ENCODE measurements at regions not wholly inside any gene's neighbourhood (a gene's known extent, or its start where the extent isn't known, plus 50 kb on each side); places are given as distances from the start of the nearest gene placed in this dataset.

DNA sequence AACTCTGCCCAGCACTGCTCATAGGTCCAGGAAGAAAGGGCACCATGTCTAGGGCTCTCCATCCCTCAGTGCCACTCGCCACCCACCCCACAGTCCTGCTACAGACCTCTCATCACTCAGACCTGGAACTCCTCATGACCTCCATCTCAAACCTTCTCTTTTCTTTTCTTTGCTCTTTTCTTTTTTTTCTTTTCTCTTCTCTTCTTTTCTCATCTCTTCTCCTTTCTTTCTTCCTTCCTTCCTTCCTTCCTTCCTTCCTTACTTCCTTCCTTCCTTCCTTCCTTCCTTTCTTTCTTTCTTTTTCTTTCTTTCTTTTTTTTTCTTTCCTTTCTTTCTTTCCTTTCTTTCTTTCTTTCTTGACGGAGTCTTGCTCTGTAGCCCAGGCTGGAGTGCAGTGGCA is 122.2 kb downstream of the KLF6 start:
- in situ Hi-C loops (cut with MboI; ENCODE audit: low sequenced_read_pairs) = no loop called here
- Histone ChIP-seq H3K9me3 (ENCODE audit: control insufficient read depth, insufficient read depth, low read length) (no peaks in the 10 kb centered on the region), H3K4me1 (ENCODE audit: control insufficient read depth, insufficient read depth, low read length) (peaks cover under 1% of the 10 kb centered on the region; the same call in 1 of the 2 replicates), H3K9ac (ENCODE audit: low read depth, low read length) (no peak overlapping the region), H3K14ac (replicated peaks; ENCODE audit: low read depth, low read length) (no peak overlapping the region), H2AK5ac (ENCODE audit: low read depth, low read length) (no peak overlapping the region), H4K8ac (ENCODE audit: low read depth in 2 of 2, low read length in 2 of 2) (no peak overlapping the region), H3K4me2 (ENCODE audit: low read depth, low read length) (no peak overlapping the region), H3K9me1 (ENCODE audit: insufficient read depth, low read length) (no peaks in the 10 kb centered on the region; the same call in 1 of the 2 replicates), H3K18ac (ENCODE audit: low read depth, low read length) (no peak overlapping the region), H4K20me1 (ENCODE audit: insufficient read depth, low read length) (no peaks in the 10 kb centered on the region), H4K5ac (ENCODE audit: low read depth, low read length) (no peak overlapping the region), H3K4ac (ENCODE audit: low read depth, low read length) (no peak overlapping the region), H3K23ac (ENCODE audit: low read depth, low read length) (no peak overlapping the region), H3K56ac (ENCODE audit: extremely low read depth, insufficient read depth, low read length) (no peak overlapping the region), H3K27me3 (ENCODE audit: control insufficient read depth, insufficient read depth, low read length) (no peaks in the 10 kb centered on the region), H2BK120ac (ENCODE audit: low read depth, low read length) (no peak overlapping the region), H4K91ac (ENCODE audit: insufficient read depth, low read depth, low read length) (no peak overlapping the region), H2AFZ (replicated peaks; ENCODE audit: low read length, poor library complexity) (no peak overlapping the region), H3K36me3 (ENCODE audit: control insufficient read depth, insufficient read depth, low read length) (no peaks in the 10 kb centered on the region), H3K27ac (ENCODE audit: insufficient read depth, low read length) (no peak overlapping the region), H2BK15ac (ENCODE audit: low read depth, low read length) (no peak overlapping the region), H2AK9ac (replicated peaks; ENCODE audit: low read depth, low read length, poor library complexity) (no peak overlapping the region), H2BK20ac (ENCODE audit: low read depth, low read length) (no peak overlapping the region), H3K79me1 (ENCODE audit: low read depth in 1 of 2, low read length in 2 of 2) (no peaks in the 10 kb centered on the region), H2BK5ac (ENCODE audit: low read depth, low read length, poor library complexity, severe bottlenecking) (no peak overlapping the region), H3K4me3 (ENCODE audit: insufficient read depth, low read depth, low read length) (no peak overlapping the region)
- DNase-seq (no peak), ATAC-seq (ENCODE audit: low read depth) (no peak)
- BruUV-seq (replicated peaks) = no TSS peak
- 100% methylated on average over 1 of the region's 2 CpGs; no CpG with 5 or more reads in 1 of the 2 experiments for WGBS, 2 experiments (ENCODE audit: extremely low coverage in 2 of 2, insufficient read length in 1 of 2)
- ChIA-PET POLR2A (ENCODE audit: unreplicated experiment) (no interaction called here), CTCF (no interaction called here)
- intact Hi-C loops (cut with micrococcal nuclease) = no loop called here
- dilution Hi-C loops (cut with HindIII; ENCODE audit: low sequenced_read_pairs, unreplicated experiment) = no loop called here
- TF ChIP-seq POLR2A (IDR thresholded peaks at IDR 0.05; ENCODE audit: low read depth, low read length) = no peak
- TF ChIP-seq MXI1 (IDR thresholded peaks at IDR 0.05; ENCODE audit: borderline replicate concordance, low read depth, low read length) = no peak
- no peak for TF ChIP-seq MAZ (IDR thresholded peaks at IDR 0.05; ENCODE audit: borderline replicate concordance, low read depth, low read length)
- no peak for TF ChIP-seq RFX5 (IDR thresholded peaks at IDR 0.05; ENCODE audit: low read depth, low read length)
- no peak for TF ChIP-seq RCOR1 (IDR thresholded peaks at IDR 0.05; ENCODE audit: insufficient replicate concordance, low read length)
- TF ChIP-seq MAFK (IDR thresholded peaks at IDR 0.05; ENCODE audit: low read depth, low read length) = no peak
- TF ChIP-seq ELK1 (IDR thresholded peaks at IDR 0.05; ENCODE audit: borderline replicate concordance, low read depth, low read length) = no peak
- TF ChIP-seq SMC3 (IDR thresholded peaks at IDR 0.05; ENCODE audit: low read depth, low read length) = no peak
- TF ChIP-seq, protein P1, sequence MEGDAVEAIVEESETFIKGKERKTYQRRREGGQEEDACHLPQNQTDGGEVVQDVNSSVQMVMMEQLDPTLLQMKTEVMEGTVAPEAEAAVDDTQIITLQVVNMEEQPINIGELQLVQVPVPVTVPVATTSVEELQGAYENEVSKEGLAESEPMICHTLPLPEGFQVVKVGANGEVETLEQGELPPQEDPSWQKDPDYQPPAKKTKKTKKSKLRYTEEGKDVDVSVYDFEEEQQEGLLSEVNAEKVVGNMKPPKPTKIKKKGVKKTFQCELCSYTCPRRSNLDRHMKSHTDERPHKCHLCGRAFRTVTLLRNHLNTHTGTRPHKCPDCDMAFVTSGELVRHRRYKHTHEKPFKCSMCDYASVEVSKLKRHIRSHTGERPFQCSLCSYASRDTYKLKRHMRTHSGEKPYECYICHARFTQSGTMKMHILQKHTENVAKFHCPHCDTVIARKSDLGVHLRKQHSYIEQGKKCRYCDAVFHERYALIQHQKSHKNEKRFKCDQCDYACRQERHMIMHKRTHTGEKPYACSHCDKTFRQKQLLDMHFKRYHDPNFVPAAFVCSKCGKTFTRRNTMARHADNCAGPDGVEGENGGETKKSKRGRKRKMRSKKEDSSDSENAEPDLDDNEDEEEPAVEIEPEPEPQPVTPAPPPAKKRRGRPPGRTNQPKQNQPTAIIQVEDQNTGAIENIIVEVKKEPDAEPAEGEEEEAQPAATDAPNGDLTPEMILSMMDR (conservative IDR thresholded peaks at IDR 0.05; ENCODE audit: low read depth, low read length) = no peak
- no peak for TF ChIP-seq NFE2L2 (IDR thresholded peaks at IDR 0.05; ENCODE audit: low read depth, low read length)
- no peak for TF ChIP-seq USF2 (IDR thresholded peaks at IDR 0.05; ENCODE audit: low read depth, low read length)
- no peak for TF ChIP-seq FOS (IDR thresholded peaks at IDR 0.05; ENCODE audit: low read depth, low read length)
- TF ChIP-seq CEBPB (IDR thresholded peaks at IDR 0.05; ENCODE audit: low read depth, low read length) = no peak
- no peak for TF ChIP-seq CHD1 (IDR thresholded peaks at IDR 0.05; ENCODE audit: low read depth, low read length)
- TF ChIP-seq BHLHE40 (IDR thresholded peaks at IDR 0.05; ENCODE audit: low read depth, low read length) = no peak
- no peak for TF ChIP-seq RAD21 (IDR thresholded peaks at IDR 0.05; ENCODE audit: low read length)
